ENCODE measurements at regions not wholly inside any gene's neighbourhood (a gene's known extent, or its start where the extent isn't known, plus 50 kb on each side); places are given as distances from the start of the nearest gene placed in this dataset.

DNA sequence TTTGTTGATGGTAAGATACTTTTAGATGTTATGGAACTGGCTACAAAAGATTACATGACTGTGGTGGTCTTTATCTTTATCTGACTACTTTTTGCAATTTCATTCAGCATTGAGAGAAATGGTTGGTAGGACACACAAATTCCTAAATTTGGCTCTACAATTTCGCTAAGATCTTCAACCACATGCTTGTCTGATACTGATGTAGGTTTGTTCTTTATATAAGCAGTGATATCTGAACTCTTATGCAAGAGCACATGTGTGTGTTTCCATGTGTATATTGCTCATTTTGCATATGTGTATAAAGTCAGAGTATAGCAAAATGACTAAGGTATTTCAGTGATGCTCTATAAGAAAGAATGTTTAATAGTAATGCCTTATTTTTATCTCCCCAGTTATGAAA, 501.5 kb downstream of the ARL4A start (continued):
- TF ChIP-seq, protein P1, sequence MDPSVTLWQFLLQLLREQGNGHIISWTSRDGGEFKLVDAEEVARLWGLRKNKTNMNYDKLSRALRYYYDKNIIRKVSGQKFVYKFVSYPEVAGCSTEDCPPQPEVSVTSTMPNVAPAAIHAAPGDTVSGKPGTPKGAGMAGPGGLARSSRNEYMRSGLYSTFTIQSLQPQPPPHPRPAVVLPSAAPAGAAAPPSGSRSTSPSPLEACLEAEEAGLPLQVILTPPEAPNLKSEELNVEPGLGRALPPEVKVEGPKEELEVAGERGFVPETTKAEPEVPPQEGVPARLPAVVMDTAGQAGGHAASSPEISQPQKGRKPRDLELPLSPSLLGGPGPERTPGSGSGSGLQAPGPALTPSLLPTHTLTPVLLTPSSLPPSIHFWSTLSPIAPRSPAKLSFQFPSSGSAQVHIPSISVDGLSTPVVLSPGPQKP (IDR thresholded peaks at IDR 0.05; ENCODE audit: low read depth, low read length) = no peak

- intact Hi-C loops (cut with micrococcal nuclease; ENCODE audit: unreplicated experiment) (no loop called here), in situ Hi-C loops (cut with MboI) (no loop called here)
- DNase-seq (ENCODE audit: low read depth, low spot score) = no peak
- Histone ChIP-seq H3K9ac (ENCODE audit: control insufficient read depth, insufficient read depth, low read length) (no peak overlapping the region), H3K27ac (ENCODE audit: control insufficient read depth, insufficient read depth) (no peak overlapping the region), H4K20me1 (ENCODE audit: control insufficient read depth, insufficient read depth) (no peaks in the 10 kb centered on the region), H3K36me3 (ENCODE audit: control insufficient read depth in 2 of 2, insufficient read depth in 2 of 2, low read length in 1 of 2) (no peaks in the 10 kb centered on the region), H2AFZ (ENCODE audit: control insufficient read depth, low read depth, low read length) (no peak overlapping the region), H3K4me3 (no peak overlapping the region), H3K9me3 (replicated peaks; ENCODE audit: control insufficient read depth, insufficient read depth, low read length) (no peaks in the 10 kb centered on the region), H3K79me2 (ENCODE audit: control insufficient read depth, insufficient read depth, low read length) (no peaks in the 10 kb centered on the region), H3K27me3 (replicated peaks in 1 of 2; ENCODE audit: control insufficient read depth in 2 of 2, insufficient read depth in 2 of 2, low read length in 1 of 2) (no peaks in the 10 kb centered on the region), H3K4me2 (ENCODE audit: control insufficient read depth, insufficient read depth) (no peak overlapping the region), H3K4me1 (ENCODE audit: control insufficient read depth, insufficient read depth, low read length) (no peaks in the 10 kb centered on the region)
- TF ChIP-seq TBL1XR1 (IDR thresholded peaks at IDR 0.05; ENCODE audit: low read depth, low read length) = no peak
- TF ChIP-seq, protein P2, sequence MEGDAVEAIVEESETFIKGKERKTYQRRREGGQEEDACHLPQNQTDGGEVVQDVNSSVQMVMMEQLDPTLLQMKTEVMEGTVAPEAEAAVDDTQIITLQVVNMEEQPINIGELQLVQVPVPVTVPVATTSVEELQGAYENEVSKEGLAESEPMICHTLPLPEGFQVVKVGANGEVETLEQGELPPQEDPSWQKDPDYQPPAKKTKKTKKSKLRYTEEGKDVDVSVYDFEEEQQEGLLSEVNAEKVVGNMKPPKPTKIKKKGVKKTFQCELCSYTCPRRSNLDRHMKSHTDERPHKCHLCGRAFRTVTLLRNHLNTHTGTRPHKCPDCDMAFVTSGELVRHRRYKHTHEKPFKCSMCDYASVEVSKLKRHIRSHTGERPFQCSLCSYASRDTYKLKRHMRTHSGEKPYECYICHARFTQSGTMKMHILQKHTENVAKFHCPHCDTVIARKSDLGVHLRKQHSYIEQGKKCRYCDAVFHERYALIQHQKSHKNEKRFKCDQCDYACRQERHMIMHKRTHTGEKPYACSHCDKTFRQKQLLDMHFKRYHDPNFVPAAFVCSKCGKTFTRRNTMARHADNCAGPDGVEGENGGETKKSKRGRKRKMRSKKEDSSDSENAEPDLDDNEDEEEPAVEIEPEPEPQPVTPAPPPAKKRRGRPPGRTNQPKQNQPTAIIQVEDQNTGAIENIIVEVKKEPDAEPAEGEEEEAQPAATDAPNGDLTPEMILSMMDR (IDR thresholded peaks at IDR 0.05 in 2 of 3, conservative IDR thresholded peaks at IDR 0.05 in 1 of 3; ENCODE audit: control insufficient read depth in 2 of 3, extremely low read depth in 1 of 3, insufficient read depth in 1 of 3, low read depth in 3 of 3, low read length in 3 of 3) = no peak
- no peak for TF ChIP-seq ZSCAN29 (IDR thresholded peaks at IDR 0.05)
- TF ChIP-seq, protein P3, sequence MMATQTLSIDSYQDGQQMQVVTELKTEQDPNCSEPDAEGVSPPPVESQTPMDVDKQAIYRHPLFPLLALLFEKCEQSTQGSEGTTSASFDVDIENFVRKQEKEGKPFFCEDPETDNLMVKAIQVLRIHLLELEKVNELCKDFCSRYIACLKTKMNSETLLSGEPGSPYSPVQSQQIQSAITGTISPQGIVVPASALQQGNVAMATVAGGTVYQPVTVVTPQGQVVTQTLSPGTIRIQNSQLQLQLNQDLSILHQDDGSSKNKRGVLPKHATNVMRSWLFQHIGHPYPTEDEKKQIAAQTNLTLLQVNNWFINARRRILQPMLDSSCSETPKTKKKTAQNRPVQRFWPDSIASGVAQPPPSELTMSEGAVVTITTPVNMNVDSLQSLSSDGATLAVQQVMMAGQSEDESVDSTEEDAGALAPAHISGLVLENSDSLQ (IDR thresholded peaks at IDR 0.05) = no peak
- no peak for TF ChIP-seq EED (IDR thresholded peaks at IDR 0.05; ENCODE audit: low read depth)
- no peak for ATAC-seq
- WGBS (ENCODE audit: insufficient coverage, insufficient replicate concordance, low lambda C conversion rate, missing lambda C conversion rate) = 50% methylated on average over 2 of the region's 2 CpGs
- FAIRE-seq = no peak
- SMC1A ChIA-PET (ENCODE audit: uncharacterized antibody, unreplicated experiment) = no interaction called here
- BruUV-seq (replicated peaks) = no TSS peak
- CTCF ChIA-PET = no interaction called here
- RAD21 ChIA-PET (ENCODE audit: unreplicated experiment) = no interaction called here
- POLR2A ChIA-PET = no interaction called here
Observed at GRCh38 chr7:13189668-13190067, 502.2 kb downstream of the ARL4A start.

All from GM12878 (cell line).